Neural cell (in vitro differentiated cells): ENCODE measurements at regions not wholly inside any gene's neighbourhood (a gene's known extent, or its start where the extent isn't known, plus 50 kb on each side); places are given as distances from the start of the nearest gene placed in this dataset.

Experiments used
- CTCF ChIP-seq: fragments of 450-650 bp; IDR thresholded peaks from 2 replicates; pipeline ENCODE4 v1.5.1; 2014; ENCODE audit warnings: antibody characterized with exemption, mild to moderate bottlenecking, moderate library complexity; ENCODE audit not compliant: poor library complexity, severe bottlenecking
- EP300 ChIP-seq: fragments of 450-650 bp; conservative IDR thresholded peaks from 2 replicates; pipeline ENCODE4 v1.6.1; 2014; ENCODE audit warnings: antibody characterized with exemption, mild to moderate bottlenecking, moderate library complexity; ENCODE audit not compliant: poor library complexity, severe bottlenecking
- EZH2 ChIP-seq: fragments of 200-600, 300-800 bp; shearing (Covaris generic), sonication (generic); IDR thresholded peaks from 2 replicates; pipeline ENCODE4 v1.6.1; 2014; ENCODE audit warnings: antibody characterized with exemption, low read length, borderline replicate concordance, mild to moderate bottlenecking; ENCODE audit not compliant: insufficient read depth, poor library complexity, severe bottlenecking
- MXI1 ChIP-seq: fragments of 450-650 bp; conservative IDR thresholded peaks from 2 replicates; pipeline ENCODE4 v1.6.1; 2014; ENCODE audit warnings: antibody characterized with exemption, mild to moderate bottlenecking; ENCODE audit not compliant: poor library complexity, severe bottlenecking
- POLR2AphosphoS5 ChIP-seq: IDR thresholded peaks from 2 replicates; pipeline ENCODE4 v1.6.1; 2012
- RAD21 ChIP-seq: fragments of 450-650 bp; conservative IDR thresholded peaks from 2 replicates; pipeline ENCODE4 v1.6.1; 2014; ENCODE audit warnings: antibody characterized with exemption, mild to moderate bottlenecking, moderate library complexity
- REST ChIP-seq: IDR thresholded peaks from 2 replicates; pipeline ENCODE4 v1.6.1; 2012; ENCODE audit warnings: borderline replicate concordance
- SMC3 ChIP-seq: fragments of 450-650 bp; conservative IDR thresholded peaks from 2 replicates; pipeline ENCODE4 v1.6.1; 2014; ENCODE audit warnings: antibody characterized with exemption, mild to moderate bottlenecking, moderate library complexity; ENCODE audit not compliant: poor library complexity

- TF ChIP-seq MXI1 (no peak), CTCF (no peak), EP300 (no peak), RAD21 (no peak), POLR2AphosphoS5 (no peak), EZH2 (no peak), REST (no peak), SMC3 (no peak)
Observed at GRCh38 chr15:47332481-47332880, 384.8 kb upstream of the SEMA6D start.
